ENCODE measurements at regions not wholly inside any gene's neighbourhood (a gene's known extent, or its start where the extent isn't known, plus 50 kb on each side); places are given as distances from the start of the nearest gene placed in this dataset.
"Not testable (repeated sequence)": the region's sequence is repeated elsewhere in the genome, so short reads cannot be mapped to it uniquely, and the experiment has no call there.

DNA sequence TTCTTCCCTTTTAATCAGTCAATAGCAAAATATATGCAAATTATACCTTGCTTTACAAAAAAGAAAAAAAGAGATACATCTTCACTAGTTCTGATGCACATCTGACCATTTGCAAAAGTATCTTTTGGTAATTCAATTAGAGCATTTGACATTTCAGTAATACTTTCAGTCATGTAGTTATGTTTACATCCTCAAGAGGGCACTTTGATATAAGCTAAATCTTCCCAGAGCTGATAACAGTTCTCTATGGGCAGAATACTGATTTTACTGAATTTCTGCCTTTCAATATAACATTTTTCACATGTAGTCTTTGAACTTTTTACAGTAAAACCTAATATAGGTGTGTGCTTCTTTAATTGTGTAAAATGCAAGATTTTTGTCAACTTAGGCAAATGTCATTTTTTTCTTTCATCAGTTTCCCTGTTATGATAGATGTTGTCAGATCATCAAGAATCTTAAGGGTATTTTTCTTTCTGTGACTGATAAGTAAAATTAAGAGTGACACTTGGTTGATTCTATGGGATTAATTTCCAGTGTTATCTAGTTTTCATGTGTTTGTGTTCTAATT lies 703.5 kb upstream of the SEMA3D start:
- DNase-seq (ENCODE audit: low spot score) = no peak

DNA sequence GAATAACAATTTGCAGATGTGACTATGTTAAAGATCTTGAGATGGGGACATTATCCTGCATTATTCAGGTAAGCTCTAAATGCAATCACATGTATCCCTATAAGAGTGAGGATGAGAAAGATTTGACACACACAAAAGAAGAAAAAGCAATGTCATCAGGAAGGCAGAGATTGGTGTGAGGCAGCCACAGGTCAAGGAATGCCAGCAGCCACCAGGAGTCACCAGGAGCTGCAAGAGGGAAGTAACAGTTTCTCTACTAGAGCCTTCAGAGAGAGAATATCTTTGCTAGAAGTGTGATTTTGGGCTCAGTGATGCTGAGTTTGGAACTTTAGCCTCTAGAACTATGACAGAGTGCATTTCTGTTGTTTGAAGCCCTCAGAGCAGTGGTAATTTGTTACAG lies 700.3 kb upstream of the SEMA3D start:
- no peak for DNase-seq (ENCODE audit: low spot score)

DNA sequence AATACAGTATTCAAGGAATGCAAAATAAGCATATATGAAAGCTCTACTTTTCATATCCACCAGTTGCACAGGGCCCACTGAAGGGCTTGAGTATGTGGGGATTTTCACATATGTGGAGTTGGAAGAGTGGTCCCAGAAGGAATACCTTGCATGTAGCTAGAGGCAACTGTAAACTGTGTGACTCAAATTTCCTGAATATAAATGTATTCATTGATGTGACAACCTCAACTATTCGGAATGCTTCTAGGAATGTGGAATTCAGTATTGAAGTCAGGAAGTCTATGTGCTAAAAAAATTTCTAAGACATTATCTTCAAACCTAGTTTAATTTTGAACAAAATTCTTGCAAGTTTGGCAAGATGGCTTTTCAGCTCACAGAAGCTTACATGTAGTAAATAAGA lies 695.5 kb upstream of the SEMA3D start:
- DNase-seq (ENCODE audit: low spot score) = no peak

DNA sequence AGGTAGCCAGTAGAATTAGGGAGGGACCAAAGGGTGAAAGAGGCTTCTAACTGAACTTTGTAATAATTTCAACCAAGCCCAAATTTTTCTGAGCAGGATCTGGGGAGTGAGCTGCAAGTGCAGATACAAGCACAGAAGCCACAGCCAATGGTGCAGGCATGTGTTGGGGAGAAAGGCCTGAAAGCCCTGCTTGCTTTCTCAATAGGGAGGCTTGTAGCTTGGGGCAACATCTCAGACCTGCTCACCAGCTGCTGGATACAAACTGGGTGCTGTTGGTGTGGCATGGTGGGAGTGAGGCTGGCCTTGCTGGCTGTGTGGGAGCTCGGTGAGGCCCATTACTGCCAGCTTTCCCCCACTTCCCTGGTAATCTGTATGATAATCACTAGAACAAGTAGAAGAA lies 688.5 kb upstream of the SEMA3D start:
- DNase-seq (ENCODE audit: low spot score) = no peak

DNA sequence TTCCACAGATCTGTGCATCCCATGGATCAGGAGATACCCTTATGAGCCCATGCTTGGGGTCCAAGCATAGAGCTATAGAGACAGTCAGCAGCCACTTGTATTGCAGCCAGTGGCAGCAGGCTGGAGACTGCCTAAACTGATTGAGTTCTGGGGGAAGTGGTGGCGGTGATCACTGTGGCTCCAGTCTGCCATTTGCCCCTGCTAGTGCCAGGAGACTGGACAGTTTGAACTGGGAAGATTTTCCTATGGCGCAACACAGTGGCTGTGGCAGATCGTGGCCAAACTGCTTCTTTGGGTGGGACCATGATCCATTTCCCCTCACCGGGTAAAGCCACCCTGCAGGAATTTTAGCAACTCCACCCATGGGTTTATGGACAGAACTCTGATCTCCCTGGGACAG lies 679.7 kb upstream of the SEMA3D start:
- DNase-seq (ENCODE audit: low spot score) = no peak

DNA sequence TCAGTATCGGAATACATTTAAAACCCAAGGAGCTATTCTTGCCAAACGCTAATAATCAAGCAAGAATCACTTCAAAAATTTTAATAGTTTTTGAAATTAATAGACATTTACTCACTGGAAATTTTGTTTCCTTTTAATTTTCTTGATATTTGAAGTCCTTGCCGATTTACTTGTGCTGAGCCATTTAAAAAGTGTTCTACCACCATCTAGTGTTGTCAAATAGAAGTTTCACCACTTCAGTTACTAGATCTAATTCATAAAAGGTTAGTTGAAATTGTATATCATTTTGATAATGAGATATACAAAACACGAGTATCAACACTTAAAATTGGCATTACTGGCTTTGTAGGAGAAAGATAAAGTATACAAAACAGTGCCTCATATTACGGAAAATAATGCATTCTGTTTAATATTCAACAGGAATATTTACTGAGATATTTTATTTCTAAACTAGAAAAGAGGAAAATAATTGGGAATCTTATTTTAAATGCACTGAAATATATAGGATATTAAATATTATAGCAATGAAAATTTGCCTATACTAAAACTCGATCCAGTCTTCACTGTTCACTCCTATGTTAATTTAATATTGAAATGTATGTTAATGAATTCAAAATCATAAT lies 664.8 kb upstream of the SEMA3D start:
- no peak for DNase-seq (ENCODE audit: low spot score)

DNA sequence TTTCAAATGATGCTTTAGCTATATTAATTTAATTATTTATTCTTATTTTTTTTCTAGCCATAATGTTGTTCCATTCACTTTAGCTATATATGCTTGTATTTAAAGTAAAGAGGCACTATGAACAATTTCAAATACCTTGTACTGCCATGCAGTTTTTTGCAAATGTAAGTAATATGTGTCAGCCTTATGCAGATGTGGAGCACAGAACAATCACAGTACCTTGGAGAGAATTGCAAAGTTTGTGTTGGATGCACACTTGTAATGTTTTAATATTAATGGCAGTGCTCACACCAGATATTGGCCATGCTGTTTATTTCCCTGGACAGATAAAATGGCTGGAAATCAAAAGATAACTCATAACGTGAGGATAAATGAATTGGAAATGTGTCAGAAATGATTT lies 663.5 kb upstream of the SEMA3D start:
- no peak for DNase-seq (ENCODE audit: low spot score)

DNA sequence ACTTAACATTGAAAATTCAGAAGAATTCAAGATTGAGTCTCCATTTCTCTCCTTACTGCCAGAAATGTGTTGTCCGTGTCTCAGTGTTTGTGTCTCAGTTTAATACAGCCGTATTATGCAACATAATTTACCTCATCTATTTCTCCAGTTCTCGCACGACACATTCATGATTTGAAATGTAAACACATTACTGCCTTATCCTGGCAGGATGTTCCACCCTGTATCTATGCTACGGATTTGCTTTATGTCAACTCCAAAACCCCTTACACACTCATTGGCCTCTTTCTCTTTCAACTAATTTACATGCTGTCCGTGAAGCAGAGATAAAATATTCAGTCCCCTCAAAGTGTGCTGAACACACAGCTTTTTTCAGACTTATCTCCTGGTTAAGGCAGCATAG lies 653.7 kb upstream of the SEMA3D start:
- no peak for DNase-seq (ENCODE audit: low spot score)

DNA sequence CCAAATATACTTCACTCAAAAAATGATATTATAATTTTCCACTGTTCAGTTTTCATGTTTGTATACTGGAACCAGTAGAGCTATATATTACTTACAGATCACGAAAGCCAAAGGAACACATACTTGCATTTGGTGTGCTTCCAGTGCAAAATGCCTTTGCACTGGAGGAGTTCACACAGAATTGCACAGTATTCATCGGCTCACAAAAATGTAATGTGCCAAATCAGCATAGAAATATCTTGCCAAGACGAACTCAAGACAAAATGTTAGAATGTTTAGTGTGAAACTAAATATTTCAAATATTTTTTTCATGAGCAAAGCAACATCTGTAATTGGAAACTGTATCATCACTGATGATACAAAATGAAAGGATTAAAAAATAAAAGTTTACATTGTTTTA lies 646.2 kb upstream of the SEMA3D start:
- no peak for DNase-seq (ENCODE audit: low spot score)

DNA sequence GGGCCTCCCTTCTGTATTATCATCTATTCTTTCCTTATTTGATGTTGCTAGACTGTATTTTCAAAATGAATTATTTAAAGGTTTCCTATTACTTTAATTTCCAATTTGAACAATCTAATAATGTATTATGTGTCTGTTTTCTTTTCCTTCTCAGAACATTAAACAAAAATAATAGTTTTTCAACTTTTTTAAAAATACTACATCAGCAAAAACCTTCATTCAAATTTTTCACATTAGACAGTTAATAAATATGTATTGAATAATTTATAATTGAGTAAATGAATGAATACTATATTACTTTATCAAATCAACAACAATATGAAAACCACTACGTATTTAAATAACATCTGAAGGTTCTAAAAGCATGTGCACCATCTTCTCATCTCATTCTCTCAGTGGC lies 644.1 kb upstream of the SEMA3D start:
- no peak for DNase-seq (ENCODE audit: low spot score)

DNA sequence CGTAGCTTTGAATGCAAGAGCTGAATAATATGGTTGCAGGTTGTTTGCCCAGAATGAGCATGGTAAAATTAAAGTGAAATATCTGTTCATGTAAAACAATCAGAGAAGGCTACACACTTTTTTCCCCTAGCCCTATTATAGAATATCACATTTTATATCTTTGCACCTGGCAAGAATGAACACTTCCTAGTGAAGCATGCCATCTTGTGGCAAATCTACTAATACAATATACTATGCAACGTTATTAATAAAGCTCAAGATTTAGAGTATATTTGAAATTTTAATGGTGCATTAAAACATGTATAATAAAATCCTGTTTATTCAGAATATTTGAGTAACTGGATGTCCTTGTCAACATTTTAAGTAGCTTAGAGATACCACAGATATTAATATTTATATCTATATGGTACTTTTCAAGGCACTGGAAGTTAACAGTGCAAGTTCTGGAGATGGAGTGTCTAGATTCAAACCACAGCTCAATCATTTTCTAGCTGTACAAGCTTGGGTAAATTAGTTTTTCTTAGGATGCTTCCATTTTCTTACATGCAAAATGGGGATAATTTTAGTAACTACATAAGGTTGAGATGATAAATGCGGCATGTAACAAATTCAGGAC lies 643.1 kb upstream of the SEMA3D start:
- DNase-seq (ENCODE audit: low spot score) = no peak

DNA sequence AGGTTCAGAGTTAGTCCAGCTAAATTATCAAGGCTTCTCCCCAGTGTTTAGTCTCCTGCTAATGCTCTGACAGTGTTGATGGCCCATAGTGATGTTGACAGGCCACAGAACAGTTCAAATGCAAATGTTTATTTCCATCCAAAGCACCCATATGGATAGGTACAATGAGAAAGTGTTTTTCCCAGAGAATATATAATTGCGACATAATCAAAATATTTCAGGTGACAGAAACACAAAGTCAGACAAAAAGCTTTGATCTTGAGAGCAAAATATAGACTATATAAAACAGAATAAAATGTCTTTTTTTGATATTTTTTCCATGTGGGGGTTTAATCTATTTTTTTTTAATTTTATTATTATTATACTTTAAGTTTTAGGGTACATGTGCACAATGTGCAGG lies 642.3 kb upstream of the SEMA3D start:
- no peak for DNase-seq (ENCODE audit: low spot score)

DNA sequence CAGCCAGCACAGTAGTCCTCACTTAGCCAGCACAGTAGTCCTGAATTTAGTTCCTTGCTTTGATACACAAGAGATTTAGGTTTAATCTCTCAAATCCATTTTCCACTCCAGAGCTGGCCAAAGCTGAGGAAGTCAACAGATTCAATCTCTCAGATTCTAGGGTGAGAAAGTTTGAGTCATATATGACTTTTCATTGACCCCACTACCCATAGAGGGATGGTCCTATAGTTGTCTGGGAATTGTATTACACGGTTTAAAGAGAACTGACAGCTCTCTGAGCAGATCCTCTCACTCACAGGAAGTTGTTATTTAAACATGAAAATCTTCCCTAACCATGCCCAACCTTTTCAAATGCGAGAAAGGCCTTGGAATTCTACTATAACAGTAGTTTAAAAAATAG lies 641.8 kb upstream of the SEMA3D start:
- DNase-seq (ENCODE audit: low spot score) = no peak

DNA sequence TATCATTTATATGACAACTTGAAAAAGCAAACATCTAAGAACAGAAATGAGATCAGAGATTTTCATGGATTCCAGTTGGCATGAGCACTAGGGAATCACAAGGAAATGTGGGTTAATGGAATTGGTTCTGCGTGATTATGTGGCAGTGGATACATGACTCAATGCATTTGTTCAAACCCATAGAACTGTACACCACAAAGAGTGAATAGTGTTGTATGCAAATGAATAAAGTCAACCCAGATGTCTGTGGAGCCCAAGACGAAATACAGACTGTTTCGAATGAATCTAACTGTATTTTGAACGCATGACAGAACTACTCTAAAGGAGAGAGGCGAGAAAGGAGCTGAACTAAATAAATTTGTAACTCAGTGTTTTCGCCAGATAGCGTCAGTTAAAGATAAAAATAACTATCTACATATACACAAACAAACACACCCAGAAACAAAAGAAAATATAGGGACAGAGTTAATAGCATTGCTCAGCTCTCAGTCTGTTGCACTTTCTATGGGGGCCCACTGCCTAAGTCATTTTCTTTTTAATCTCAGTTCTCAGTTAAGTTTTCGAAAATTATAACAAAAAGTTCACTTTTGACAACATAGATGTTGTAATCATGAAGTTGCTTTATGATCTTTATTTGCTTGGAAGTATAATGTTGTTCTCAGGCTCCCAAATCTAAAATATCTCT lies 636.7 kb upstream of the SEMA3D start:
- no peak for DNase-seq (ENCODE audit: low spot score)

DNA sequence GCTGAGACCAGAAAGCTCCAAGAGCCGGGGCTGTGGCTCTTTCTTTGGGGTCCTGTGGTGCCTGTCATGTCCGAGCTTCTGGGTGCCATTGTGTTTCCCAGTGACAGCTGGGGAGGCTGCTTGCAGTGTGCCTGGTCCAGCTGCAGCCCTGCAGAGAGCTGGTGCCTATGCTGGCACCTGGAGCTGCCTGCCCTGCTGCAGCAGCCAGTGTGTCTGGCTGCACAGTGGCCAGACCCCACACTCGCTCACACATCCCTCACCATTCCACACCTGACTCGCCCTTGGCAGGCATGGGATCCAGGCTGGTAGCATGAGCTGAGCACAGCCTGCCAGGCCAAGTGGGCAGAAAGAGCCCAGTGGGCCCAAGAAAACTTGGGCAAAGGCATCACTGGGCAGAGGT lies 635.1 kb upstream of the SEMA3D start:
- no peak for DNase-seq (ENCODE audit: low spot score)

DNA sequence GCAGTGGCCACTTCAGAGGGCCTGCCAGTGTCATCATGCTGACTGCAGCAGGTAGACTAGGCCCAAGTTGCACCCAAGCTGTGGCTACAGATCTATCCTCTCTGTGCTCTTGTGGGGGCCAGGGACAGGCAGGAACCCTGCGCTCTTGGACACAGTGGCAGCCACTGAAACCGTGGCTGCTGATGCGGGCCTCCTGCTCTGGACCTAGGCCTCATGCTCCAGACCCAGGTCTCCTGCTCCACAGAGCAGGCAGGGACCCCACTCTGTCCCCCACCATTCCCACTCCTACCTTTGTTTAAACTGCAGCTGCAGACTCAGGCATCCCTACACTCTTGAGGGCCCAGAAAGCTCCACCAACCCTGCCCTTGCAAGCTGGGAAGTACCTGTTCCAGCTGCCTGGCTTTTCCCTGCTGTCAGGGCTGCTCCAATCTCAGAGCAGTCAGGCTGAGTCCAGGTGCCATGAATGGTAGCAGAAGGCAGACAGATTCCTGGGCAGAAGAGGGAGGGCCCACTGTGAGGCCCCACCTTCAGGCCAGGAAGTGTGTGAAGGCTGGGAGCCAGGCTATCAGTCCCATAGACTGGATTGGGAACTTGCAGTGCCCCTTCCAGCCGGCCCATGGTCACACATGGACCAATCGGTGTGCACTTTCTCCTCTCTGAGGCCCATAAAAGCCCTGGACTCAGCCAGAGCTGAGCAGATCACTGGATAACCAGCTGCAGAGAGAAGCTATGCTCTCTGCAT lies 634.0 kb upstream of the SEMA3D start:
- DNase-seq (ENCODE audit: low spot score) = no peak

DNA sequence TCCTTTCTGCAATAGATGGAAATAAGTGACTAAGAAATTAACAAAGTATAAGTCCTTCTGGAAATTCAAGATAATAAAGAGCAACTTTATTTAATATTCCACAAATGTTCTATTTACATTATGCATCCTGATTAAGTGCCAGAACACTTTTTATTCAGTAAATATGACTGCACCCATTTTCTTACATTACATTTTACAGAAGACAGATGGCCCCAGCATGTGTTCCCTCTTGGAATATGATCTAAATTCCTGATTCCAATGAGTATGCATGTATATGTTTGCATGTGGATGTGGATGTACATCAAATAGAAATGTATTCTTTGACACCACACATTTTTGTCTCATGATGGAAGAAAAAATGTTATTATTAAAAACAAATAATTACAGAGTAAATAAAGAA lies 628.7 kb upstream of the SEMA3D start:
- DNase-seq (ENCODE audit: low spot score) = no peak

DNA sequence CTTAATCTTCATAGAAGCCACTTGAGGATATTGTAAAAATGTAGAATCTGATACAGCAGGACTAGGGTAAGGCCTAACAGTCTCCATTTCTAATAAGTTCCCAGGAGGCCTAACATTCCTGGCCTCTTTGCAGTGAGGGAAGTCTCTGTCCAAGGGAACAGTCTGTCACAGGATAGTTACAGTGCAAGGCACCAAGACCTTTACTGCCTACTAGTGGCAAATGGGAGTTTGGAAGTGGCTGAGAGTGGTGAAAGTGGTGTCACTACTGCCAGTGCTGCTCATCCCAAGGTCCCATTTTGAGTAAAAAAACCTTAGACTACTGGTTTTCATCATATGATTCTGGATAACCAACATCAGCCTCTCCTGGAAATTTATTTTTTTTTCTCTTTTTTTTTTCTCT lies 619.5 kb upstream of the SEMA3D start:
- DNase-seq (ENCODE audit: low spot score) = no peak

DNA sequence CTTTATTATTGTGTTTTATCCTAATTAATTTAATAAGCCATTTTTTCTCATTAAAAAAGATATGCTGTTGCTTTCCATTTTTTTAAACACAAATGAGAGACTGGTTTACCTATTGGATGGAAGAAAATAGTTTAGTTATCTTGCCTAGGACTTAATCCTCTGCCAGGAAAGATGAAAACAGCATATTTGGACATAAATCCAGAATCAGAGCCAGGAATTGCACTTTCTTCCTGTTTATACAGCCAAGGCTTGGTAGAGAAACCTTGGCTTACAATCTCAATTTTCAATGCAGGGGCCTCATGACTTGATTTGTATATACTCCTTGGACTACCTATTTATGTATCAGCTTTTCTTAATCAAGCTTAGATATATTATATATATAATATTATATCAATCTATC lies 618.8 kb upstream of the SEMA3D start:
- no peak for DNase-seq (ENCODE audit: low spot score)

DNA sequence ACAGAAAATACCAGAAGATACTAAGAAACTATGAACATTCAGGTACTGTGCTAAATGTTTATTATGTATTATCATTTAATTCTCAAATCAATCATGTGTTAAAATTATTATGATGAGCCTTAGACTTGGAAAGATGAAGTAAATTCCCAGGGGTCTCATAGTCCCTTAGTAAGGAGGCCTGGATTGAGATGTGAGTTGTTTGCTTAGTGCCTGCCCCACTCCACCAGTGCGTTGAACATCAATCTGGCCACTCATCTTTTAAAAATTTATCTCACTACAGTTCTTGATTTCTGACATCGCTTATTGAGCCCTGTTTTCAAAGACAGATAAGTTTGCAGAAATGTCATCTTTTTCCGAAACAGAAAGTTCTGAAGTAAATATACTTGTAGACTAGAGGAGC lies 618.4 kb upstream of the SEMA3D start:
- no peak for DNase-seq (ENCODE audit: low spot score)

DNA sequence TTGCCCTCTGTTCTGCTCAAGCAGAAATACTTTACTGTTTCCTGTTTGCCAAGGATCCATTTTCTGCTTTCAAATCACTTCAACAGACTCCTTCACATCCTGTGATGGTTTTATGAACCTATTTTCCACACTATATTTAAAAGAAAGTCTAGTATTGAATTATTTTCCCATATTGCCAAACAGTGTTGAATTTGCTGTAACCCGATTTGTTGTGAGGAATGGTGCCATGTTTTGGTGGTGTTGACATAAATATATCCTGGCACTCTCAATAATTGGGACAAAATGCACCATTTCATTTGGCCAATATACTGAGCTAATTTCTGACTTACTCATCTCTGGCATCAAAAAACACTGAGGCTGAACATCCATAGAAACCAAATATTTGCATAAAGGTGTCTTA lies 615.4 kb upstream of the SEMA3D start:
- no peak for DNase-seq (ENCODE audit: low spot score)

DNA sequence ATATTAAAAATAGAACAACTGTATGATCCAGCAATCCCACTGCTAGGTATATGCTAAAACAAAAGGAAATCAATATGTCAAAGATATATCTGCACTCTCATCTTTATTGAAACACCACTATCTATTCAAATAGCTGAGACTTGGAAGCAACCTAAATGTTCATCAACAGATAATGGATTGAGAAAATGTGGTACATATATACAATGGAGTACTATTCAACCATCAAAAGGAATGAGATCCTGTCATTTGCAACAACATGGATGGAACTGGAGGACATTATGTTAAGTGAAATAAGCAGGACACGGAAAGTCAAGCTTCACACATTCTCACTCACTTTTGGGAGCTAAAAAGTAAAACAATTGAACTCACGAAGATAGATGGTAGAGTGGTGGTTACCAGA lies 610.1 kb upstream of the SEMA3D start:
- DNase-seq (ENCODE audit: low spot score) = no peak

DNA sequence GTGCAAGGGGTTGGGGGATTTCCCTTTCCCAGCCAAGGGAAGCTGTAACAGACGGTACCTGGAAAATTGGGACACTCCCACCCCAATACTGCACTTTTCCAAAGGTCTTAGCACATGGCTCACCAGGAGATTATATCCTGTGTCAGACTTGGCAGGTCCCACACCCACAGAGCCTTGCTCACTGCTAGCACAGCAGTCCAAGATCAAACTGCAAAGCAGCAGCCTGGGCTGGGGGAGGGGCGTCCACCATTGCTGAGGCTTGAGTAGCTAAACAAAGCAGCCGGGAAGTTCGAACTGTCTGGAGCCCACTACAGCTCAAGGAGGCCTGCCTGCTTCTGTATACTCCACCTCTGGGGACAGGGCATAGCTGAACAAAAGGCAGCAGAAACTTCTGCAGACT lies 604.2 kb upstream of the SEMA3D start:
- DNase-seq (ENCODE audit: low spot score) = not testable (repeated sequence)

All from hematopoietic multipotent progenitor cell treated with erythropoietin and hydrocortisone succinate and interleukin-3 and kit ligand, for 15 days (in vitro differentiated cells).